GM21619 (cell line): ENCODE measurements at regions not wholly inside any gene's neighbourhood (a gene's known extent, or its start where the extent isn't known, plus 50 kb on each side); places are given as distances from the start of the nearest gene placed in this dataset.

ENCODE experiments used
- ATAC-seq: cut with Tn5 transposase; IDR thresholded peaks from one replicate; pipeline ENCODE4 v1.9.1; 2021; ENCODE audit not compliant: unreplicated experiment

DNA sequence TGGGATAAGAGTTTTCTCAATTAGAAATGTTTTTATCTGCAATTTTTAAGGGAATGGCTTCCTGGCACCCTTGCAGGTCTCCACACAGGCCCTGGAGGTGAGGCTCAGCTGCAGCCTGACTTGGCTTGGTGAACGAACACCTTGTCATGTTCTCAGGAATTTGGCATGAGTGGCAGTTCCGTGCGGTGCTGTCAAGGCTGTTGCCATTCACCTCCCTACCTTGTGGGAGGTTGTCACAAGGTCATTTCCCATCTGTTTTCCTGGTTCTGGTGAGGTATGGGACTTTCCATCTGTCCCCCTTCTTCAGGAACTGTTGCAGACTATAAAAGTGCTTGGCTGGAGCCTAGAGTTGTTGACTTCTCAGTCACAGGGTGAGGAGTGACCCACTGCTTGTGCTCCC is 82.9 kb downstream of the ELOVL4 start:
- no peak for ATAC-seq

DNA sequence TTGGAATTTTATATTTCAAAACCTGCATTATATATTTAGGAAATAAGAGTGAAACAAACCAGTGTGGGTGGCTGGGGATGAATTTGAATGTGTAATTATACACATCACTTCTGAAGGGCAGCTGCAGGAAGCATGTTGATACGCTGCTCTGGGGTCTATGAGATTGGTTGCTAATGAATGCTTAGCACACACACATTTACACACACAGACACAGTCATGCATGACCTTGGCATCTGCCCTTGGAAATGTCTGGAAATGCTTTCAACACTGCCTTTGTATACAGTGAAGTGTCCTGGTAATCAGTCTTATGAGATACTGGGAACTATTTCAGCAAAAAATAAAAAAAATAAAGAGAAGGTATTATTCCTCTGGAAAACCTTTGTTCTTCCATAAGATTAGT is 83.4 kb downstream of the ELOVL4 start:
- no peak for ATAC-seq

DNA sequence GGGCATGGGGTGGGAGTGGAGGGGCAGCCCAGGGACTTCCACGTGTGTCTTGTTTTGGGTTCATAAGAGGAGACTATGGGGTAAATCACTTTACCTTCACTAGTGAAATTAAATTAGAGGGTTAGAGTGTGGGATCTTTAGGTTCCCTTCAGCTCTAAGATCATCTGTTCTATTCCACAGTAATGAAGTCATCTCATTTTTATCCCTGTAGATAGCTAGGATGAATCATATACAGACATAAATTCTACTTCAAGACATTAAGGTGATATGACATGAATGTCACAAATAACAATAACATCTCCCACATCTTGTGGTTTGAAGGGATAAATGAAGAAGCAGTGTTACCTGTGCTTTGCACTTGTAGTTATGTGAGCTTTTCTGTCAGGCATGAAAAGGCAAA is 83.8 kb downstream of the ELOVL4 start:
- no peak for ATAC-seq

DNA sequence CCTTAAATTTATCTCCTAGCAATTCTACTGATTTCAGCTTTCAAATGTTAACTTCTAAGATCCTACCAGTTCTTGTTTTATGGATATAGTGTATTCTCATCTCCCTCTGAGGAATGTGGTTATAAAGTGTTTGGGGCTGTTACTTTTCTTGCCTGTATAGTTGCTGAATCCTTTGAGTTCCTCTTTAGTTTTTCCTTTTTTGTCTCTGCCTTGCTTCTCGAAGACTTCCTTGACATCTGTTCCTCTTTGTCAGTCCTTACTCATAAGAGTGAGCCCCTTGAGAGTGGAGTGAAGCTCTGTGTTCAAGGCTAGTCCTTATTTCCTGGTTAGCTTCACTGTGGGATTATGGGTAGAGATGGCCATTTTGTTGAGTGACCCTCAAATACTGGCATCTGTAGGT is 84.6 kb downstream of the ELOVL4 start:
- ATAC-seq, result no peak

DNA sequence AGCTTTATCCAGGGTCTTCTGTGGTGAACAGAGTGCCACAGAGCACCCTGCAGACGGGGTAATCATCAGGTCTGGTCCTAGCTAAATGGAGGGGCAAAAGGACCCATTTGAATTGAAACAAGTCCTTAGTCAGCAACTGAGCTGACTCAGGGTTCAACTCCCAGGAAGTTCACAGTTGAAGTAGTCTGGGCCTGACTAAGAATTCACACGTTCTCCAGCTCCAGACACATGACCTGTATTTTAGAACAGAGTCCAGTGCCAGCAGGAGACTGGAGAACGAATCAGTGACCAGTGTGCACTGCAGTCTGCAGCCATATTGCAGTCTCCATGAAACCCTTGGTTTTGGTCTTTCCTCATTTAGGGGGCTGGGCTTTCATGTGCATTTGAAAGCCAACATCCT is 85.2 kb downstream of the ELOVL4 start:
- ATAC-seq, result no peak

DNA sequence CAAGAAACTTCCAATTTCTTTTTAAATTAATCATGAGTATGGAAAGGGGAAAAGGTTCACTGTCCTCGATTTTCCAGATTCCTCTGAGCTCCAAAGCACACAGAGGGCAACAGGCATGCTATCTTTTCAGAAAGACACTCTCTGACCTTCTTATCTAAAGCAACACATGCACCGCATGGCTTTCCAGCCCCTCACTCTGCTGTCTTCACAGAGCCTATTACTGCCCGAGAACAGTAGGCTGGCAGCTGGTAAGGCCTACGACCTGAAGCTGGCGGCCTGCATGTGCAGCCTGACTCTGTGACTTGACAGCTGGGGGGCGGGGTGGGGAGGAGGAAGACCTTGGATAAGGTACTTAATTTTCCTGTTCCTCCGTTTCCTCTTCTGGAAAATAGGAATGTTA is 86.3 kb downstream of the ELOVL4 start:
- no peak for ATAC-seq

DNA sequence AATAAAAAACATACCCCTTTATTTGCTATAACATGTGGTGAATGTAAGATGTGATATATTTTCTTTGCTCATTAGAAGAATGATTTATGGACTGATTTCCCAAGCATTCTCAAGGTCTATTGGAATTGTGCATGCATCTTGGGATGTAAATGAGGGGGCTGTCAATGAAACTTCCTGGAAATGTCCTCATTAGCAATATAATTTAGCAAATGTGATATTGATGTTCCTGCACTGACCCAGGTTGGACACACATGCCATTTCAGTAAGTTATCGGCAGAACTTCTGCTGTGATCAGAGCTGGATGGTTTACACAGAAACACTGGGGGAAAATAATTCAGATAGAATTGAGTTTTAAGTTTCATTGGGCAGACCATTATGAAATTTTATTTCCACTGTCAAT is 99.9 kb downstream of the ELOVL4 start:
- ATAC-seq, result no peak

DNA sequence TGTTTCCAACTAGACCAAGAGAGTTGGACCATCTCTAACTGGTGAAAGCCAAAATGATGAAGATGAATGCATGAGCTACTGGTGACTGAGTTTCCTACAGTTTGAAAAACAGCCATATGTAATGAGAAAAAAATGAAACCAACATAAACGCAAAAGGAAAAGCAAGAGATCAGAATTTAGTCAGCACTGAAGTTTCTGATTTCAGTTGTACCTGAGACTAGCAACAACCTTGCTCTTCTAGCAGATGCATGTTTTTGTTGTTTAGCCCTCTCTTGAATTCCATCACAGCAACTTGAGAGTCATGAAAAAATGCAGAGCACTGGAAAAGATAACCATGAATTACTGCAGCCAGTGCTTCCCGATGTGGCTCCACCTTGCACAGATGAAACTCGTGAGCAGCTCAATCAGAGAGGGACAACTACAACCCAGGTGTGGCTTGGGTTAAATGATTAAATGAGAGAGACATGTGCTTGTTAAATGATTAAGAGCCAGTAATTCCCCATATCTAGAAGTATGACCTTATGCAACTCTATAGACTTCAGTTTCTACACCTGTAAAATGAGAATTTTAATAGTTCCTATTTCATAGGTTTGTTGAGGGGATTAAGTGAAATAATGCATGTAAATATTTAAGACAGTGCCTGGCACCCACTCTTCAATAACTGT is 104.8 kb downstream of the ELOVL4 start:
- ATAC-seq, result peak; percentile 68

DNA sequence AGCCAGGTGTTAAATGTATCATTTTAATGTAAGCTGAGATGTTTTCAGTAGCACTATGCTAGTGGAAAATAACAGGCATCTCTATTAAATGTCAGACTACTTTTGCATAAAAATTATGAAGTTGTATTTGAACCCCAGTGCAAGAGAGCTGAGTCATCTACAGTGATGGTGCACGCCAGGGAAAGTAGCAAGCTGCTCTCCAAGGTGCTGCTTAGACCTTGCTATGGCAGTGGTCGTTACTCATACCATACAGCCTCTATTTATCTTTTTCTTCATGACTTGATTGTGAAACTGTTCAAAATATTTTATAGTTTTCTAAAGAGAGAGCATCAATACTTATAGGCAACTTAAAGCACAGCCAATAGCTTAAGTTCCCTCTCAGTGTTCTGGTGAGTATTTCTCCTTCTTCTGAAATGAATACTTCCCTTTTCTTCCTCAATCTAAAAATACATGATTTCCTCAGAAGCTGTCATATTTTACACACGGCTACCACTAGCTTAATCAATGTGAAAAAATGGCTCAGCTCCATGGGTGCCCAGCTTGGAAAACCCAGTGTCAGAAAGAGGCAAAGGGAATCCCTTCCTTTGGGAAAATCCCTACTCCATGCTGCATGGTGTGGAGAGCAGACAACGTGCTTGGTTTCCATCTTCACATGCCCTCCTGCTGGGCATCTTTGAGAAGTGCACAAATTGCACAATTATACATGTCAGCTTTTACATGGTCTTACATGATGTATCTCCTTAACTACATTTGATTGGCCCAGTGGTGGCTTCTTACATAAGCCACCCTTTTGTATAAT is 105.6 kb downstream of the ELOVL4 start:
- peak; percentile 38 for ATAC-seq

DNA sequence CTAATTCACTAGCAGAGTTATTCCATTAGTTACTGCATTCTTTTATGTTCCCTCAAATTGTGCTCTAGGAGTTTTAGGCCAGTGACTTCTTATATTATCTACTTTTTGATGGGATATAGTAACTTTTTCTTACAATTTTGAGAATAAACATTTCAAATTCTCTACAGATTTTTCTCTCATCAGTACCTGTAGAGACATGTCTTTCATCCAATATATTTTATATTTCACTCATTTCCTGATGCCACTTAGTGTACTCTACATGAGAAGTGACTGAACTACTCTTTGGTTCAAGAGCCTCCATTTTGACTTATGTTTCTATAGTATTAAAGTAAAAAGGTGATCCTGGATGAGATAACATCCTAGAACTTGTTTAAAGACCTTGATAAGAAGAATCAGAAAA is 108.5 kb downstream of the ELOVL4 start:
- no peak for ATAC-seq

DNA sequence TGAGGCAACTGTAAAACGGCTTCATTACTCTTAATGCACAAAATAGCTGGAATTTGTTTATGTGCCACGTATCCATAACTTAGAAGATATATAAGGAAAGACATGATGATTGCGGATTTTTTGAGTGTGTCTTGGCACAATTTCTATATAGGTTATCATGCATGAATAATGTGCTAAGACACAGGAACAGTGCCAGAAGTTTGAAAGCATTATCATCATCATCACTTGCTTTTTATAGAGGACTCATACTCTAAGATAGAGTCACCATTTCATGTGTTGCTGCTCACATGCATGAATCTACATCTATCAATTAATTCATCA is 113.4 kb downstream of the ELOVL4 start:
- no peak for ATAC-seq

DNA sequence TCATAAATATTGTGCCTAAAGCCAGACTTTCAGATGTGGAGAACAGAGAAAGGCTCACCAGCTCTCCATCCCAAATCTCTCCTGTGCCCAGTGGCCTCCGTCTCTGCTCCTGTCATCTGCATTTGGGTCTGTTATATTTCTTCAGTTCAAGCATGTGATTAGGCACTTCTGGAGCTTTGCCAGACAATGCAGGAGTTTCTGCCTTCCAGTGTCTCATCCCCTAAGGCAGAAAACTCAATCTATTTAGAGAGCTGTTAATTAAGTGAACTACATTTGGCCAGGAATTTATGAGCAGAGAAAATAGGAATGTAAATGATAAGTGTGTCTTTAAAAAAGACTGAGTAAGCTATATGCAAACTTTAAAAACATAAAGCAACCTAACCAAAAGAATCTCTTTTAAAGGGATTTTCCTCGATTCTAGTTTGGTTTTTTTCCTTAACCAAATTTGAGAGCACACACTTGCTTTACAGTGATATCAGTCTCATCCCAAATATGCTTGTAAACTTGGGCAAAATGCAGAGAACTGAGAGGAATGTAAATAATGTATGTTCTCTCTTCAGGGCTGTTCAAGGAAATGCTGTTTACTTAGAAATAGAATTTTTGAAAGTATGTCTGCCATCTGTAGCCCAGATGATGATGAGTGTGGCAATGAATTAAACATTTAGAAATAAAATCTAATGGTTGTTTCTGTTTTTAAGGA is 113.9 kb downstream of the ELOVL4 start:
- ATAC-seq, result no peak

DNA sequence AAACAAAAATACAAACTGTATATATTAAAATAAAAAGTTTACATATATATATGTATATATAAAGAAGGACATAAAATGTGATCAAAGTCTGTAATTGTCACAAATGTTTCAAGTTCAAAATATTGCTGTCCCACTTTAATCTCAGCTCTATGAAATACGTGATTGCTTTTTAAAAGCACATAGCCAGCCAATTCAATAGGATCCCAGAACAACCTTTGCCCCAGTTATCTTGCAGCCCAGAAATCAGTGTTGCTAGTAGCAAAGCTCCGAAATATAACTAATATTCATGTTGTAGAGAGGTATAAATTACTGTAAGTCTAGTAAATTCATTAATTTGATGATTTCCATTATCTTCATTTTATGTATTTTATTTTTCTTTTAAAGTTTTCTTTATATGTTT is 114.6 kb downstream of the ELOVL4 start:
- ATAC-seq, result no peak

DNA sequence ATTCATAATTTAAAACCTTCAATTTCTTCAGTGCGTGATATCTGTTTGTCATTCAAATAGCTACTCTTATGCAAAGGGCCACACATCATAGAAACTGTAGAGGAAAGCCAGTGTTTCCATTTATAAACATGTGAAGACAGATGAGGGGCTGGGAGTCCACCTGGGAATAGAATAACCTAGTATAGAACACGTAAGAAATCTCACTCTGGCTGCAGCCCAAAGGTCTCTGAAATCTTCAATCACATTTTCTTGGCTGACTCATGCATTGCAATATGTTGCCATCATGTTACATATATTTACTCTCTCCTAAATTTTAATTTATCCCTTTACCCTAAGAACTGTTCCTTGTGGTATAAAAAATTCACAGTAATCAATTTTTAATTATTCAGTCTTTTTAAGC is 123.2 kb downstream of the ELOVL4 start:
- no peak for ATAC-seq

DNA sequence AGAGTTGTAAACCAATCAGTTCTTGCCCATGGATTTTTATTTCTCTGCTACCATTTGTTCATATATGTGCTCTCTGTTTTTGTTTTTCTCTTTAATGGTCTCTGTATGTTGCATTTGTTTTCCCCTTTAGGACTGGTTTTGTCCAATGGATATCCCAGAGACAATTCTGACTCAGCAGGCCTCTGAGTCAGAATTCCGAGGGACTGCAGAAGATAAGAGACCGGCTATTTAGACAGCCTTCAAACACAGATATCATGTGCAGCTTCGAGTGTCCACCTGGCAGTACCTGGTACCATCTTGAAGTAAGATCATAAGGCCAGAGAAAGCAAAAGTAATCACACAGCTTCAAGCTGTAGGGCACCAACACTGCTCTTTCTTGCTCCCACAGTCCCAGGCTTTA is 125.5 kb downstream of the ELOVL4 start:
- no peak for ATAC-seq

DNA sequence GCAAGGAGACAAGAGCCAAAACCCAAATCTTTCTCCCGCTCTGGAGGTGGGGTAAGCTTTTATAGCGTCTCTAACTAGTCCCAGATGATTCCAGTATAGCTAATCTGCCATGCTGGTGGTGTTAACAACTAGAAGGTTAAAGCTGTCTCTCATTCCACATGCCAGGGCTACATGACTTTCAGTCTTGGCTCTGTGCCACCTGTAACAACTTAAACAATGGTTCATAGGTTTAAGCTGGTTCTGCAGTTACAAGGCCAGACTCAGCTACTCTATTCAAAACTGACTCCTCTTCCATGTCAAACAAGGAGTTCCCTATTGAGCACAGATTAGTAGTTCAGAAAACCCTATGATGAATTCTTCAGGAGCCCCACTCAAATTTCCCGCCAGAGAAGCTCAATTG is 128.9 kb downstream of the ELOVL4 start:
- ATAC-seq, result no peak

DNA sequence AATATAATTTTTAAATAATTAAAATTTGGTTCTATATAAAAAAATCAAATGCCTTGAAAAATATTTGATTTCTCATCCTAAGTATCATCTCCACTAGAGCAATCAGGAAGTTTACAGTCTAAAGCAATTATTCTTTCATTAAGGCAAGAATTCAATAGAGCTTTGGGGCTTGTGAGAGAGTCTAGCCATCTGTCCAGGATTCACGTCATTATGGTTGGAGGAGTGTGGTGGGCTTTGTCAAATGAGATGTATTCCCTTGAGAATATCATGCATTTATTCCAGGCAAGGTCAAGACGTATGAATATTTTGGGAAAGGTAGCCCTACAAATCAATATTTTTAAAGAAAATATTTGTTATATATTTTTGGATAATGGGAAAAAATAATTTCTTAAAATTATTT is 132.4 kb downstream of the ELOVL4 start:
- no peak for ATAC-seq

DNA sequence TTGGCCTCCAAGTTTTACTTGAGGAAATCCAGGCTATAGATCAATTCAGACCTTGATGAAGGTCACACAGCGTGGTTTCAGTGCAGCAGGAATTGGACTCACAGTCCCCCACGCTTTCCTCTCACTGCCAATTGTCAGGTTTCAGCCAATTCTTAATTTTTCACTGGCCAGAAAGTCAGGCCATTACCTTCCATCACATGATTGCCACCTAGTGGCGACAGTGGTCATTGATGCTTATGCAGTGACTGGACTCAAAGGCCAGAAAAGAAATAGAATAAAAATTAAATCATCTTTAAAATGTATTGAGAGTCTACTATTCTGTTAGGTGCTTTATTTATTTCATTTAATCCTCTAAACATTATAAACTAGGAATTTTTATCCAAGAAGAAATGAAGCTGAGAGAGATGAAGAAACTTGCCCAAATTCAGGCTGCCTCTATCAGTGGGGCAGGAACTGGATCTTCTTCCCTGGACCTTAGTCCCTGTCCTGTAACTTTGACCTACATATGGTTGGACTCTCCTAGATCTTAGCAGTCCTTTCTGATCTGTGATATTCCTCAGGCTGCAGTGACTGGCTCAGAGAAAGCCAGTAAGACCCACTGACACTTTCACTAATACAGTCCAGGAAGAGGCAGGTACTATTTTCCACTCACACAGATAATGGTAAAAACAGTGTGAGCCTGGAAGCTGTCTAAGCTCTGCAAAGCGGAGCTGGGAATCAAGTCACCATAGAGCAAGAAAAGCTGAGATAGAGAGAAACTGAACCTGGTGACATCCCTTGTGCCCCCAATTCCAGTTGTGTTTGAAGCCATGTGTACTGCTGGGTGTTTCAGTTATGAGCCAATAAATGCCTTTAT is 133.3 kb downstream of the ELOVL4 start:
- ATAC-seq, result peak; percentile 93

DNA sequence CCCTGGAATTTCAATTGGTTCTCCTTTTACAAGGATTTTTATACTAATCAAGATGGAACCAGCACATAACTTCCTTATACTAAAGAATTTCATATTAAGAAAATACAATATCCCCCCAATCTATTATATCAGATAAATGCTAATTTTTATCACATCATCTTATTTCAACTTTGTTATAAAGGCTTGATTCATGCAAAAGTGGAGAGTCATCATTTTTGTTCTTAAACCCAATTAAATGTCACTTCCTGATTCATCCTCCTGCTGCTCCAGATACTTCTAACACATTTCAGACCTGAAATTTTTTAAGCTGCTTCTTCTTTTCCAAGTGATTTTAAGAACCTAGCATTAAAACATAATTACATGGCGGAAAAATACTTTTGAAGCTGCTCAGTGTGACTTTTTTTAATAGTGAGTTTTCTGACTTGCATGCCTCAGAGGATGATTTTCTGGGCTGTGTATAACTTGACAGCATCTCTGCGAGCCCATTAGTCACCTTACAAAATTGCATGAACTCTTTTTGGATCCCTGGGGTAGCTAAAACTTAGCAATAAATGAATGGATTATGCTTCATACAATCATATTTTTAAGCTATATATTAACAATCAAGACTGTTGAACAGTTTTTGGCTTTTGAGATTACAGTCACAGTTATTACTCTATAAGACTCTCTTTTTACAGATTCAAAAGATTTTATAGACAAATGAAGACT is 134.1 kb downstream of the ELOVL4 start:
- no peak for ATAC-seq

DNA sequence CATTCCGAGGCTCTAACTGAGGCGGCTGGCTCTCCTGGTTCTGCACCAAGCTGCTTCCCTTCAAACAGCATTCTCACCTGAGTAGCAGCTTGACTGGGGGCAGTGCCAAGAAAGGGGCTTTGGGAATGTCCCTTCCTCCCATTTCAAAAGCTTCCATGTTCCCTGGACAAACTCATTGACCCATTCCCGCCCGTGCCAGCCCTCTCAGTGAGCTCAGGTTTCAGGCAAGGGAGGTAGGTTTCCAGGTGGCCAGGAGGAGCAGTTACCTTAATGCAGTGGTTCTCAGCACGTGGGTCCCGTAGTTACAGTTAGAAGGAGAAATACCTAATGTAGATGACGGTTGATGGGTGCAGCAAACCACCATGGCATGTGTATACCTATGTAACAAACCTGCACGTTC is 135.2 kb downstream of the ELOVL4 start:
- ATAC-seq, result no peak

DNA sequence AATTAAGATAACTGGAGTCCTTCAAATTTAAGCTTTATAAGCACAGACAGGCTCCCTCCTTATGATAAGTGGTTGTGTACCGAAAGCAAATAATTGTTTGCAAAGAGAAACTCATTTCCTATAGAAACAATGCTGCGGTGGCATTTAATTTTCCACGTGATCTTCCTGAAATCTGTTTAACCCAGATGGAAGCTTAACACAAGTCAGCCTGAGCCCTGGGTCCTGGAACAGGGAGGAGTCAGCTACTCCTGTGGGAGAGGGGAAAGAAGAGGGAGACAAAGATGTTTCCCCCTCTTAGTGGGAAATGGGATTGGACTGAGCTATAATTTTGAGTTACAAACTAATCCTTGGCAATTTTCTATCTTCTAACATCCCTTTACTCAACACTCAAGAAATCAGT is 136.5 kb downstream of the ELOVL4 start:
- ATAC-seq, result no peak
